K562 (cell line): ENCODE measurements at regions not wholly inside any gene's neighbourhood (a gene's known extent, or its start where the extent isn't known, plus 50 kb on each side); places are given as distances from the start of the nearest gene placed in this dataset.

ENCODE experiments used
- ATAC-seq: fragments of 200-7000 bp; cut with Tn5 transposase; 3 replicates; pipeline ENCODE4 v1.9.1; 2020; ENCODE audit warnings: moderate library complexity
- BruUV-seq: library from RNA; stranded (reverse); fragments of 400-500 nt; replicated peaks from 2 replicates; lab custom pipeline; 2021; lab: Mats Ljungman, UMichigan
- CTCF ChIA-PET: fragments of 300-600 bp; formaldehyde crosslinking; extraction: SDS; loops from one replicate; lab custom pipeline; 2021; ENCODE audit warnings: low intra/inter-chr PET ratio; lab: Yijun Ruan, JAX
- POLR2A ChIA-PET: fragments of 300-600, 350-650 bp; sonication (Branson Sonifier 250); formaldehyde crosslinking; extraction: SDS; loops from one replicate; lab custom pipeline; 2021; ENCODE audit warnings: antibody characterized with exemption, inconsistent platforms; lab: Yijun Ruan, JAX
- DNase-seq, 4 experiments: peaks; one replicate each; pipeline versions ENCODE4 v3.0.0 to v3.0.0-alpha.2; 2011 to 2018; ENCODE audit warnings: low spot score in 3 of 4, mixed read lengths in 3 of 4; ENCODE audit errors: extremely low read depth in 1 of 4
- FAIRE-seq: peaks from 2 replicates; lab custom pipeline; 2011; peaks lifted over from hg19 to GRCh38; lab: Jason Lieb, UNC
- H2AFZ ChIP-seq: 2 replicates; pipeline ENCODE4 v1.6.0; 2011; ENCODE audit warnings: low read depth, low read length, control low read depth, inconsistent platforms
- H3K27ac ChIP-seq: fragments of 200-600 bp; 3 replicates; pipeline ENCODE4 v1.8.0; 2011; ENCODE audit warnings: low read depth, mild to moderate bottlenecking, control low read depth, inconsistent platforms, low read length, moderate library complexity, mixed read lengths; ENCODE audit errors: extremely low read depth
- H3K27me3 ChIP-seq, 2 experiments: fragments of 300-600 bp in 1 of 2; 2 replicates in 1 of 2; 3 replicates in 1 of 2; pipeline versions ENCODE4 v1.6.0 to v1.8.0; 2011; ENCODE audit warnings: inconsistent platforms in 2 of 2, low read length in 2 of 2, mild to moderate bottlenecking in 1 of 2, mixed read lengths in 1 of 2, moderate library complexity in 1 of 2; ENCODE audit not compliant: control insufficient read depth in 2 of 2, insufficient read depth in 2 of 2
- H3K36me3 ChIP-seq: fragments of 300-600 bp; 3 replicates; pipeline ENCODE4 v1.8.0; 2011; ENCODE audit warnings: mild to moderate bottlenecking, low read length, inconsistent platforms; ENCODE audit not compliant: control insufficient read depth, insufficient read depth
- H3K4me1 ChIP-seq, 2 experiments: fragments of 200-600 bp in 1 of 2; replicated peaks in 1 of 2; 2 replicates in 1 of 2; 3 replicates in 1 of 2; pipeline versions ENCODE4 v1.5.1 to v1.8.0; 2011; ENCODE audit warnings: inconsistent platforms in 2 of 2, low read length in 2 of 2, mild to moderate bottlenecking in 1 of 2, mixed read lengths in 1 of 2, moderate library complexity in 1 of 2; ENCODE audit not compliant: control insufficient read depth in 2 of 2, insufficient read depth in 2 of 2
- H3K4me2 ChIP-seq: 2 replicates; pipeline ENCODE4 v1.6.1; 2011; ENCODE audit warnings: low read length, control low read depth, inconsistent platforms, mixed read lengths; ENCODE audit not compliant: insufficient read depth
- H3K4me3 ChIP-seq: fragments of 200-600 bp; sonication (generic), shearing (Covaris generic); 2 replicates; pipeline ENCODE4 v1.5.1; 2016; ENCODE audit warnings: control low read depth, inconsistent platforms
- H3K79me2 ChIP-seq: fragments of 200-600 bp; 3 replicates; pipeline ENCODE4 v1.8.0; 2011; ENCODE audit warnings: low read length, inconsistent platforms; ENCODE audit not compliant: control insufficient read depth, insufficient read depth
- H3K9ac ChIP-seq, 2 experiments: 2 replicates each; pipeline versions ENCODE4 v1.6.0 to v1.6.1; 2011; ENCODE audit warnings: low read depth in 2 of 2, low read length in 2 of 2, control low read depth in 1 of 2, inconsistent platforms in 1 of 2, mild to moderate bottlenecking in 1 of 2, mixed read lengths in 1 of 2; ENCODE audit not compliant: insufficient read depth in 1 of 2
- H3K9me1 ChIP-seq: one replicate; pipeline ENCODE4 v1.6.0; 2011; ENCODE audit warnings: inconsistent platforms, mild to moderate bottlenecking, low read length, moderate library complexity; ENCODE audit not compliant: control insufficient read depth, insufficient read depth
- H3K9me3 ChIP-seq: replicated peaks from 2 replicates; pipeline ENCODE4 v1.5.1; 2011; ENCODE audit warnings: low read depth, low read length, inconsistent platforms; ENCODE audit not compliant: control insufficient read depth, insufficient read depth
- H4K20me1 ChIP-seq: replicated peaks from 2 replicates; pipeline ENCODE4 v1.6.1; 2011; ENCODE audit warnings: low read length, inconsistent platforms, mixed read lengths; ENCODE audit not compliant: control insufficient read depth, insufficient read depth
- ARID3B ChIP-seq: fragments of 250-450 bp; sonication (Bioruptor Pico); IDR thresholded peaks from 2 replicates; pipeline ENCODE4 v1.4.0; 2020; ENCODE audit warnings: borderline replicate concordance
- BMI1 ChIP-seq: fragments of 150-350 bp; IDR thresholded peaks from 2 replicates; pipeline ENCODE4 v1.6.1; 2014; ENCODE audit warnings: low read length
- KLF1 ChIP-seq: fragments of 450-650 bp; IDR thresholded peaks from 2 replicates; pipeline ENCODE4 v1.6.1; 2016; ENCODE audit warnings: missing genetic modification characterization, missing compliant biosample characterization
- LARP7 ChIP-seq: fragments of 450-650 bp; IDR thresholded peaks from 2 replicates; pipeline ENCODE4 v1.6.1; 2016
- LCOR ChIP-seq: sonication (generic); formaldehyde crosslinking; IDR thresholded peaks from 2 replicates; pipeline ENCODE4 v1.8.0; 2022; ENCODE audit warnings: mild to moderate bottlenecking, missing genetic modification reagents
- MCM2 ChIP-seq: fragments of 450-650 bp; IDR thresholded peaks from 2 replicates; pipeline ENCODE4 v1.6.1; 2017; ENCODE audit warnings: low read depth, mild to moderate bottlenecking
- MXD1 ChIP-seq: fragments of 250-450 bp; sonication (Bioruptor Pico); IDR thresholded peaks from 2 replicates; pipeline ENCODE4 v1.8.0; 2021; ENCODE audit warnings: borderline replicate concordance, mild to moderate bottlenecking, moderate library complexity; ENCODE audit not compliant: poor library complexity, severe bottlenecking
- PHF20 ChIP-seq: fragments of 450-650 bp; IDR thresholded peaks from 2 replicates; pipeline ENCODE4 v1.6.1; 2018; ENCODE audit not compliant: partially characterized antibody
- PHF8 ChIP-seq: fragments of 200-600 bp; sonication (generic); IDR thresholded peaks from 2 replicates; pipeline ENCODE4 v1.6.1; 2012; ENCODE audit warnings: mixed run types, mild to moderate bottlenecking, inconsistent platforms, low read length, moderate library complexity, borderline replicate concordance
- POLR2G ChIP-seq: fragments of 200-400 bp; formaldehyde crosslinking; IDR thresholded peaks from 2 replicates; pipeline ENCODE4 v1.6.1; 2017; ENCODE audit warnings: low read depth, mild to moderate bottlenecking, antibody characterized with exemption, low read length, moderate library complexity
- POLR2H ChIP-seq: IDR thresholded peaks from 2 replicates; pipeline ENCODE4 v1.6.1; 2016; ENCODE audit warnings: missing genetic modification characterization, low read depth, mild to moderate bottlenecking, control low read depth, missing compliant biosample characterization, moderate library complexity
- RCOR1 ChIP-seq, 2 experiments: IDR thresholded peaks; 2 replicates each; pipeline ENCODE4 v1.6.1; 2012; ENCODE audit warnings: low read depth in 2 of 2, low read length in 2 of 2, borderline replicate concordance in 1 of 2, improper control_type of control experiment in 1 of 2
- THRA ChIP-seq: fragments of 450-650 bp; IDR thresholded peaks from 2 replicates; pipeline ENCODE4 v1.6.1; 2017; ENCODE audit warnings: mild to moderate bottlenecking, moderate library complexity
- ZKSCAN8 ChIP-seq: fragments of 200-800 bp; sonication (Bioruptor generic); IDR thresholded peaks from 2 replicates; pipeline ENCODE4 v1.6.1; 2016; ENCODE audit warnings: missing genetic modification characterization, missing compliant biosample characterization
- ZNF395 ChIP-seq: fragments of 200-800 bp; sonication (Bioruptor generic); IDR thresholded peaks from 2 replicates; pipeline ENCODE4 v1.6.1; 2017; ENCODE audit warnings: missing genetic modification characterization, missing compliant biosample characterization
- ZNF696 ChIP-seq: fragments of 250-450 bp; sonication (Bioruptor Pico); conservative IDR thresholded peaks from 2 replicates; pipeline ENCODE4 v1.4.0; 2020; ENCODE audit warnings: mild to moderate bottlenecking, moderate library complexity
- WGBS: fragments of 100-300 bp; shearing (Covaris generic); methylation state at CpG from one replicate; pipeline ENCODE4 v1.1.6; 2016; ENCODE audit warnings: low coverage, mixed read lengths; ENCODE audit not compliant: insufficient coverage; ENCODE audit errors: missing lambda C conversion rate; 5-methylcytosine and 5-hydroxymethylcytosine counted together
- in situ Hi-C: fragments of 300-500 bp; cut with MboI; formaldehyde crosslinking; loops from 4 replicates; pipeline ENCODE4 v1.15.0; 2018; ENCODE audit warnings: inconsistent platforms, mixed read lengths
- intact Hi-C: fragments of 100-400 bp; cut with micrococcal nuclease; formaldehyde crosslinking; loops from 2 replicates; pipeline ENCODE4 v1.14.2; 2022

- Histone ChIP-seq H3K27me3 (0 out of 5 replicates have a peak, but pooled peaks cover 3 to 11% of the 10 kb centered on the region in 2 experiments), H3K4me3 (no peak overlapping the region), H3K9me1 (no peaks in the 10 kb centered on the region), H3K4me2 (no peak overlapping the region), H3K27ac (no peak overlapping the region), H2AFZ (no peak overlapping the region), H3K9me3 (no peaks in the 10 kb centered on the region), H4K20me1 (no peaks in the 10 kb centered on the region; the same call in 1 of the 2 replicates), H3K36me3 (no peaks in the 10 kb centered on the region), H3K9ac (no peak overlapping the region), H3K79me2 (no peaks in the 10 kb centered on the region), H3K4me1 (no peaks in the 10 kb centered on the region)
- in situ Hi-C loops, result no loop called here
- intact Hi-C loops, result no loop called here
- CTCF ChIA-PET, result no interaction called here
- DNase-seq (no peak), ATAC-seq (no peak), FAIRE-seq (no peak)
- POLR2A ChIA-PET, result no interaction called here
- WGBS, result 2% methylated on average over 5 of the region's 6 CpGs
- no TSS peak for BruUV-seq
- TF ChIP-seq ZNF696 (CRISPR knock-in tag) (no peak), KLF1 (no peak), BMI1 (no peak), PHF20 (no peak), LARP7 (no peak), MCM2 (no peak), POLR2G (no peak), POLR2H (no peak), ZKSCAN8 (CRISPR knock-in tag) (no peak), THRA (no peak), LCOR (CRISPR knock-in tag) (no peak), ZNF395 (no peak), MXD1 (CRISPR knock-in tag) (no peak), ARID3B (CRISPR knock-in tag) (no peak), PHF8 (no peak), RCOR1 (IDR thresholded peaks at IDR 0.05; ENCODE audit: borderline replicate concordance in 1 of 2, low read depth in 2 of 2, low read length in 2 of 2) (no peak)
Measured at GRCh38 chr5:61731267-61731945, 399.3 kb downstream of the ZSWIM6 start.
